Retinal pigment epithelial cell (primary cell): ENCODE measurements at regions not wholly inside any gene's neighbourhood (a gene's known extent, or its start where the extent isn't known, plus 50 kb on each side); places are given as distances from the start of the nearest gene placed in this dataset.
"Not testable (repeated sequence)": the region's sequence is repeated elsewhere in the genome, so short reads cannot be mapped to it uniquely, and the experiment has no call there.

Source experiments
- DNase-seq: peaks from one replicate; pipeline ENCODE4 v3.0.0-alpha.2; 2010; ENCODE audit warnings: low read depth
- H3K4me3 ChIP-seq: 2 replicates; pipeline ENCODE4 v1.5.1; 2011; ENCODE audit warnings: mild to moderate bottlenecking, low read length, control low read depth, moderate library complexity
- TF ChIP-seq, protein P1 (sequence below): conservative IDR thresholded peaks from 2 replicates; pipeline ENCODE4 v1.5.1; 2011; ENCODE audit warnings: low read depth, low read length, control low read depth, inconsistent platforms

DNA sequence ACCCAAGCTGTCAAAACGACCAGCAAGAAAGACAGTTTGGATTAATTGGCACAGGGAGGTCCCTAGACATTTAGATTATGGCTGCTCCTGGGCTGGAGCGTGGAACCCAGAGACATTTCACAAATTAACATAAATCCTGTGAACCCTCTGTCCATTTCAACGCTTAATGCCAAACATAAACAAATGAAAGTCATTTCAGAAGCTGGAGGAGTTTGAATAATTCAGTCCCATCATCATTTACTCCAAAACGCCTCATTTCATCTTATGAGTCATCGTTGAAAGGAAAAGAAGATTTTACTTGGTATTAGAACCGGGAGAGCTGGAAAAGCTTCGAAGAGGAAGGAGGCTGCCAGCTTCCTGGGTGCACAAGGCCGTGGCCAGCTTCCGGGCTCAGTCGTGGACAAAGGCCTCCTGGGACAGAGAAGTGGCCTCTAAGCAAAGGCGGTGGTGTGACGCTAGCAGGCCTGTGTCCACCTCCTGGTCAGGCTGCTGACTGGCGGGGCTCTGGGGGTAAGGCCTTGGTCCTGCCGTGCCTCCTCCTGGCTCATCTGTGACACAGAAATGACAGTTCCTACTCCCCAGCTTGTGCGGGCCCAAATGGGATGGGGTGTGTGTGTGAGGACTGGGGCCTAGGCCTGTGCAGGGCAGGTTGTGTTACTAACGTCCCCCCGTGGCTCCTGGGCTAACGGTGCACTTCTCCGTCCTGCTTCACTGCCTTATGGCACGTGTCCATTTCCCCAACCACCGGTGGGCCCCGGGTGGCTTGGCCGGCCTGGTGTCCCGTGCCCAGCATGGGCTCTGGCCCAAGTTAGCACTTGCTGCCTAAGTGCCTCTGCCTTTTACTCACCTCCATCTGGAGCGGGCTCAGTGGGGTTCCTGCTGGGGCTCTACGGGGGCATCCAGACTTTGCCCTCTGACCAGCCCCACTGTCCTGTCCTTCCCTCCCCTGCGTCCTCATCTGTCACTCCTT is 71.6 kb downstream of the RRM2 start:
- no peak overlapping the region for H3K4me3 ChIP-seq
- TF ChIP-seq, protein P1, sequence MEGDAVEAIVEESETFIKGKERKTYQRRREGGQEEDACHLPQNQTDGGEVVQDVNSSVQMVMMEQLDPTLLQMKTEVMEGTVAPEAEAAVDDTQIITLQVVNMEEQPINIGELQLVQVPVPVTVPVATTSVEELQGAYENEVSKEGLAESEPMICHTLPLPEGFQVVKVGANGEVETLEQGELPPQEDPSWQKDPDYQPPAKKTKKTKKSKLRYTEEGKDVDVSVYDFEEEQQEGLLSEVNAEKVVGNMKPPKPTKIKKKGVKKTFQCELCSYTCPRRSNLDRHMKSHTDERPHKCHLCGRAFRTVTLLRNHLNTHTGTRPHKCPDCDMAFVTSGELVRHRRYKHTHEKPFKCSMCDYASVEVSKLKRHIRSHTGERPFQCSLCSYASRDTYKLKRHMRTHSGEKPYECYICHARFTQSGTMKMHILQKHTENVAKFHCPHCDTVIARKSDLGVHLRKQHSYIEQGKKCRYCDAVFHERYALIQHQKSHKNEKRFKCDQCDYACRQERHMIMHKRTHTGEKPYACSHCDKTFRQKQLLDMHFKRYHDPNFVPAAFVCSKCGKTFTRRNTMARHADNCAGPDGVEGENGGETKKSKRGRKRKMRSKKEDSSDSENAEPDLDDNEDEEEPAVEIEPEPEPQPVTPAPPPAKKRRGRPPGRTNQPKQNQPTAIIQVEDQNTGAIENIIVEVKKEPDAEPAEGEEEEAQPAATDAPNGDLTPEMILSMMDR, result no peak
- DNase-seq, result peak; percentile 11

DNA sequence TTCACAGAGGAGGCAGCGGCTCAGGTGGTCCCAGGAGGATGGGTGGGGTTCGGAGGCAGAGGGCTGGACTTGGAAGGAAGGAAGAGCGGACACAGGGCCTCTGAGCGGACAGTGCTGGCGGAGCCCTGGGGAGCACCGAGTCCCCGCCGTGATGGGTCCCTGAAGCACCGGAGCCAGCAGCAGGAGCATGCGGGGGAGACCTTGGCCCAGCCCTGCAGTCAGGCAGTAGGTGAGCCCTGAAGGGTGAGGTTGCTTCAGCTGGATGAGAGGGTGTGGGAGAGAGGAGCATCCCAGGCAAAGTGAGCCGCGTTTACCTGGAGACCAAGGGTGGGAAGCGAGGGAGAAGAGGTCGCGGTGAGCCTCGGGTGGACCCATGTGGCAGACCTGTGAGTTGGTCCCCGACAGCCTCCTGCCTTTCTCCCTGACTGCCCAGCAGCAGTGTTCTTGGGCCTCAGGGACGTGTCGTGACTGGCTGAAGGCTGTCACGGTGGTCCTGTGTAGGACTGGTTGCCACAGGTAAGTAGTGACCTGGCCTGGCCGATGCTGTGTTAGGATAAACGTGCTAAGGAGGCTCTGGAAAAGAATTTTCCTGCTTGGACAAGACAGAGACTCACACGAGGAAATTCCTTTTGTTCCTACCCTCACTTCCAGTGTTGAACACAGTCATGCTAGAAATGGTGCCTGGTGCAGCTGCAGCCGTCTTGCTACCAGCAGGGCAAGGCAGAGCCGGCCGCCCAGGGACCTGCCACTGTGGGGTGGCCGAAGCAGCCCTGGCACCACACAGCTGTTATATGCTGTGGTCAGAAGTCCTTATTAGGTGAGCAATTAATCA is 73.0 kb downstream of the RRM2 start:
- TF ChIP-seq, protein P1, result no peak
- H3K4me3 ChIP-seq, result no peak overlapping the region
- no peak for DNase-seq

DNA sequence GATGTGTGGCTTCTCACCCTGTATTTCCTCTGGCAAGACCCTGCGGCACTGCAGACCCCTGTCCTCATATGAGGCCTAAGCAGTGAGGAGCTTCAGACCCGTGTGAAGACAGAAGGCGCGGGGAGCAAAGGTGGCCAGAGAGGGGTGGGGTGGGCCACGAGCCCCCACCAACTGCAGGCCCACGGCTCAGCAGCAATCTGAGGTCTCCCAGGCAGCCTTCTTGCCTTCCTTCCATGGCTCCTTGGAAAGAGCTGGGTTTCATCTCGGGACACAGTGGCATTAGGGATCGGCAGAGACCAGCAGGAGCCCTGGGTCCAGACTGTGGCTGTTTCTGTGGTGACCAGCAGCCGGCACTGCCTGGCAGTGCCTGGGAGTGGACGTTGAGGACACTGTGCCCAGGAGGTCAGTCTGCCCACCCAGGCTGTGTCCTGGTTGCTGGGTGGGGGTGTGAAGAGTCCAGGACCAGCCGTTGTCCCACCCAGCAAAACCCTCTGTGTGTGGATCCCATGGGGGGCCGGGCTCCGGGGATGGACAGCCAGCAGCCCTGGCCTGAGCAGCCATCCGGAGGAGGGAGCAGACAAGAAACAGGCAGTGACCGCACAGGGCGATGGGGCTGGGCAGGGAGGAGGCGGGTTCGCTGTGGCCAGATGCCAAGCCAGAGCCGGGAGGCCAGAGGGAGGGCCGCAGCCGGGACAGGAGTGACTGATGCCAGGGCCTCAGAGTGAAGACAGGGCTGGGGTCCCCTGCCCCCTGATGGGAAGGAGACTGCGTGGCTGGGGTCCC is 73.8 kb downstream of the RRM2 start:
- no peak for DNase-seq
- H3K4me3 ChIP-seq, result no peak overlapping the region
- TF ChIP-seq, protein P1, result peak; percentile 17

DNA sequence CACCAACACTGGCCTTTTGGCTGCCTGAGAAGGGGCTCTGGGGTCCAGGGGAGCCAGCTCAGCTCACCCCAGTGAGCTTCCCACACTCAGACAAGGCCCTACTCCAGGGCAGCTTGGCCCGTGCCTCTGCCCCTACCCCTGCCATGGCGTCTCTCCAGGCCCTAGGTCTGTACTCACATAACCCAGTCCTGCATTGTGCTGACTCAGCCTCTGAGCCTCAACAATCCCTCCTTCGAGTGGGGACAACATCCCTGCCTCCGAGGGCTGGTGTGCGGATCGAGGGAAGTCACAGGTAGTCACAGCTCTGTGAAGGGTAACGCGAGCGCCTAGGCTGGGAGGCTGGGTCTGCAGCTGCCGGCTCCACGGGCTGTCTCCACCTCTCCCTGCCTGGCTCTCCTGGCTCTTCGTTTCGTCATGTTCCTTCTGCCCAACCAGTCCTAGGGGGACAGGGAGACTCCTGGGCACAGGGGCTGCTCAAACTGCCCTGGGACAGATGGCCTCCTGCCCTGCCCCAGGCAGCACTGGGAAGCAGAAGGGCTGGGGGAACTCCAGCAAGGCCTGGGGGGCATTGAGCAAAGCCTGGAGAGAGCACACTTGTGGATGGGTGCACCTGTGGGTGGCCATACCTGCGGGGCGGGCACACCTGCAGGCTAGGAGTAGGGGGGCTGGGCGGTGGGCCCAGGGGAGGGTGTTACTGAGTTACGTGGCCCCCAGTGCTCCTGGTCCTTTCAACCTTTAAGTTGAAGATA is 74.6 kb downstream of the RRM2 start:
- H3K4me3 ChIP-seq, result no peak overlapping the region
- DNase-seq, result no peak
- TF ChIP-seq, protein P1, result no peak

DNA sequence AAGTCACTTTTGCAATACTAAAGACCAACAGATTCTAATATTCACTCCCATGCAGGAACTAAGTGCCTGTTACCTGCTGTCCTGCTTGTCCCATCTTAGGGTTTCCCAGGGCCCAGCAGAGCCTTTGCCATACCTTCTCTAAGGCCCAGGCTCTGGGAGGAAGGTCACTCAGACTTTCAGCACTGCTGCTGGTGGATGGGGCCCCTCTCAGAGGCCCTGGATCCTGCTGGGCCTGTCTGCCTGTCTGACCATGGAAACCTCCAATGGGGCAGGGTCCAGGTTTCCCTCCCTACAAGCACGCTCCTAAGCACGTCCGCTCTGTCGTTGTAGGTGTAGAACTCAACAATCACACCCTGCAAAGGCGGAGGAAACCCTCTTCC is 75.1 kb downstream of the RRM2 start:
- no peak overlapping the region for H3K4me3 ChIP-seq
- DNase-seq, result no peak
- TF ChIP-seq, protein P1, result no peak

DNA sequence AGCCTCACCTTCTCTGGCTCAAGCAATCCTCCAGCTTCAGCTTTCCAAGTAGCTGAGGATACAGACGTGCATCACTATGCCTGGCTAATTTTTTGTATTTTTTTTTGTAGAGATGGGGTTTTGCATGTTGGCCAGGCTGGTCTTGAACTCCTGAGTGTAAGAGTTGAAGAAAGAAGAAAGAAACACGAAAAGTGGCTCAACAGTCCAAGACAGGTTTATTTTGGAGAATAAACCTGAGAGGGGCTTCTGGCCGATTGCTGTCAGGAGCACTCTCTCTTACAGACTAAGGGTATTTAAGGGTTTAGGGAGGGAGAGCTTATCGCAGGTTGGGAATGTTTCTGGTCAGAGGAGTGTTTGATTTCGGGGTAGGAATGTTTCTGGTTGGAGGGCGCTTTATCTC is 75.9 kb downstream of the RRM2 start:
- DNase-seq, H3K4me3 ChIP-seq: not testable (repeated sequence)
